Left lung (tissue), 4 donors: ENCODE measurements at regions not wholly inside any gene's neighbourhood (a gene's known extent, or its start where the extent isn't known, plus 50 kb on each side); places are given as distances from the start of the nearest gene placed in this dataset.
"Not testable (repeated sequence)": the region's sequence is repeated elsewhere in the genome, so short reads cannot be mapped to it uniquely, and the experiment has no call there.

Experiments
- ATAC-seq: fragments of 200-7000 bp; cut with Tn5 transposase; one replicate; pipeline ENCODE4 v1.9.1; 2020; ENCODE audit warnings: moderate library complexity
- DNase-seq, 4 donors: peaks; one replicate each; pipeline ENCODE4 v3.0.0-alpha.2; 2013 to 2020
- H3K27ac ChIP-seq, 2 donors: fragments of 200-600 bp; sonication (generic) in 1 of 2; one replicate each; pipeline versions ENCODE4 v1.5.0 to v1.8.0; 2020 to 2021
- H3K27me3 ChIP-seq, 2 donors: fragments of 200-600 bp; sonication (generic) in 1 of 2; one replicate each; pipeline versions ENCODE4 v1.5.0 to v1.8.0; 2020 to 2021
- H3K36me3 ChIP-seq, 2 donors: fragments of 200-600 bp; sonication (generic) in 1 of 2; one replicate each; pipeline versions ENCODE4 v1.5.0 to v1.8.0; 2020 to 2021
- H3K4me1 ChIP-seq, 2 donors: fragments of 200-600 bp; one replicate each; pipeline ENCODE4 v1.8.0; 2021
- H3K4me3 ChIP-seq, 2 donors: fragments of 200-600 bp; sonication (generic) in 1 of 2; one replicate each; pipeline versions ENCODE4 v1.5.0 to v1.8.0; 2020 to 2021; ENCODE audit warnings: mild to moderate bottlenecking in 1 of 2
- H3K9me3 ChIP-seq, 2 donors: fragments of 200-600 bp; sonication (generic) in 1 of 2; one replicate each; pipeline versions ENCODE4 v1.5.0 to v1.8.0; 2020 to 2021
- intact Hi-C, 2 donors: fragments of 100-400 bp; cut with DNase I; formaldehyde crosslinking; loops; one replicate each; pipeline versions ENCODE4 v1.11.2 to v1.14.2; 2022
- TF ChIP-seq, protein P1 (sequence below), 2 donors: fragments of 200-600 bp; sonication (generic) in 1 of 2; IDR thresholded peaks; one replicate each; pipeline versions ENCODE4 v1.5.0 to v1.8.0; 2021; ENCODE audit warnings: antibody characterized with exemption in 2 of 2
- donor health status: DM: no; HTN: yes; CAD: no.
- donor health status: DM: no; HTN: no; CAD: no.

DNA sequence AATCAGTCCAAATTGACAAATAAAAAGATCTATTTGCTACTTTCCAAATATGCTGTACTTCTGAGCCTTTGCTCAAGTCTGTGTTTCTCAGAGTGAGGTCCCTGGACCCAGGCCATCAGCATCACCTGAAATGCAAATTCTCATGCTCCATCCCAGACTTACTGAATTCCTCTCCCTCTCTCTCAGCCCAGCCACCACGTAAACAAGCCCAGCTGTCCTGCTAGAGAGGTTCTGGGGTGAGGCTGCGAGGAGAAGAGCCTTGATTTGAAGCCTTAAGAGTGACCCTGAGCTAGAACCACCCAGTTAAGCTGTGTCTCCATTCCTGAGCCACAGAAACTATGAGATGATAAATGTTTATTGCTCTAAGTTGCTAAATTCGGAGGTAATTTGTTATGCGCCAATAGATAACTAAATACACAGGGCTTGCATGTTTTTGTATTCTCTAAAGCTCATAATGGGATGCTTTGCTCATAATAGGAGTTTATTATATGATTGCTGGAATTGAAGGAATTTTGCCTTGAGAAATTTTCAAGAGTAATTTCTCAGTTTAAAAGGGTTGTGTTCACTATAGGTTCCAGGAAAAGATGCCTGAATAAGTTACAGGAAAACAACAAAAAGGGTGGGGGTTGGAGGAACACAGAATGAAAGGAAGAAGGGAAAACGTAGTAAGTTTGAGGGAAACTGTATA is 98.9 kb upstream of the SPATA31D4 start:
- DNase-seq, result no peak
- Histone ChIP-seq H3K9me3 (no peaks in the 10 kb centered on the region), H3K4me3 (no peak overlapping the region), H3K27ac (no peak overlapping the region), H3K27me3 (no peaks in the 10 kb centered on the region), H3K4me1 (peaks cover 0 to 3% of the 10 kb centered on the region in 2 donors), H3K36me3 (no peaks in the 10 kb centered on the region)
- TF ChIP-seq, protein P1, sequence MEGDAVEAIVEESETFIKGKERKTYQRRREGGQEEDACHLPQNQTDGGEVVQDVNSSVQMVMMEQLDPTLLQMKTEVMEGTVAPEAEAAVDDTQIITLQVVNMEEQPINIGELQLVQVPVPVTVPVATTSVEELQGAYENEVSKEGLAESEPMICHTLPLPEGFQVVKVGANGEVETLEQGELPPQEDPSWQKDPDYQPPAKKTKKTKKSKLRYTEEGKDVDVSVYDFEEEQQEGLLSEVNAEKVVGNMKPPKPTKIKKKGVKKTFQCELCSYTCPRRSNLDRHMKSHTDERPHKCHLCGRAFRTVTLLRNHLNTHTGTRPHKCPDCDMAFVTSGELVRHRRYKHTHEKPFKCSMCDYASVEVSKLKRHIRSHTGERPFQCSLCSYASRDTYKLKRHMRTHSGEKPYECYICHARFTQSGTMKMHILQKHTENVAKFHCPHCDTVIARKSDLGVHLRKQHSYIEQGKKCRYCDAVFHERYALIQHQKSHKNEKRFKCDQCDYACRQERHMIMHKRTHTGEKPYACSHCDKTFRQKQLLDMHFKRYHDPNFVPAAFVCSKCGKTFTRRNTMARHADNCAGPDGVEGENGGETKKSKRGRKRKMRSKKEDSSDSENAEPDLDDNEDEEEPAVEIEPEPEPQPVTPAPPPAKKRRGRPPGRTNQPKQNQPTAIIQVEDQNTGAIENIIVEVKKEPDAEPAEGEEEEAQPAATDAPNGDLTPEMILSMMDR (IDR thresholded peaks at IDR 0.05), result no peak
- ATAC-seq, result no peak
- intact Hi-C loops, result no loop called here

DNA sequence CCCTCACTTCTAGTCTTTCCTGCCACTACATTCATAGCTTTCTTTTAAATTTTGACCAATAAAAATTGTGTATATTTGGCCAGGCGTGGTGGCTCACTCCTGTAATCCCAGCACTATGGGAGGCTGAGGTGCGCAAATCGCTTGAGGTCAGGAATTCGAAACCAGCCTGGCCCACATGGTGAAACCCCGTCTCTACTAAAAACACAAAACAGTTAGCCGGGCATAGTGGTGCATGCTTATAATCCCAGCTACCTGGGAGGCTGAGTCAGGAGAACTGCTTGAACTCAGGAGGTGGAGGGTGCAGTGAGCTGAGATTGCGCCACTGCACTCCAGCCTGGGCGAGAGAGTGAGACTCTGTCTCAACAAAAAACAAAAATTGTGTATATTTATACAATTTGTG is 97.8 kb upstream of the SPATA31D4 start:
- H3K9me3 ChIP-seq, ATAC-seq, H3K27ac ChIP-seq, H3K27me3 ChIP-seq, intact Hi-C loops, H3K4me3 ChIP-seq, DNase-seq, H3K4me1 ChIP-seq, H3K36me3 ChIP-seq: not testable (repeated sequence)

DNA sequence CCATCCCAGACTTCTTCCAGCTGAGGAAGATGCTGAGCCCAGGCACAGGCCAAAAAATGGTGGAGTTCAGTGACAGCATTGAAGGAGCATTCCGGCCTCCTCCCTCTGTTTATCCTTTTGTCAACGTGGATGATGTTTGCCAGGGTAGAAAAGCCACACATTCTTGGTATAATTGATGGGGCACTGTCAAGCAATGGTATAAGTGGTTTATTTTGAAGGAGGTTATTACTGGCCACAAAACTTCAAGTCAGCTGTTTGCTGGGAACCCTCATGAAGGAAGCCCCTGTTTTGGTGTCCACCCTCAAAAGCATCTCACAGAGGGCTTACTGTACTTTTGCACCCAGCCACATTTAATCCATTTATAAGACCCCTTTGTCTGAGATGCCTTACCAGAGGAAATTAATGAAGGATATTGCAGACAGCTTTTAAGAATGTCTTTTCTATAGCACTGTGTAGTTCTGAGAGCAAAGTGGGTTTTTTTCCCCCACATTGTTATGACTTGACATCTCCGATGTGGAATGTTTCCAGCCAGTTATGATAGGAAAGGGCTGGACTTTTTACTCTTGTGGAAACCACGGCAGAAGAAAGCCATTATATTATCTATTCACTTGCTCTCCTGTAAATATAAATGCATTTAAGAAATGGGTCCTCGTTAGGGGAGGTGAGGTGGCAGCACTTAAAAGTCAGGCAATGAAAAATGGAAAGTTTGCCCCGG is 95.5 kb upstream of the SPATA31D4 start:
- no peaks in the 10 kb centered on the region for H3K4me1 ChIP-seq
- H3K27ac ChIP-seq, result no peak overlapping the region
- ATAC-seq (no peak), DNase-seq (no peak)
- no peak overlapping the region for H3K4me3 ChIP-seq
- no peaks in the 10 kb centered on the region for H3K9me3 ChIP-seq
- H3K36me3 ChIP-seq, result no peaks in the 10 kb centered on the region
- intact Hi-C loops, result no loop called here
- no peaks in the 10 kb centered on the region for H3K27me3 ChIP-seq
- TF ChIP-seq, protein P1 (IDR thresholded peaks at IDR 0.05), result no peak

DNA sequence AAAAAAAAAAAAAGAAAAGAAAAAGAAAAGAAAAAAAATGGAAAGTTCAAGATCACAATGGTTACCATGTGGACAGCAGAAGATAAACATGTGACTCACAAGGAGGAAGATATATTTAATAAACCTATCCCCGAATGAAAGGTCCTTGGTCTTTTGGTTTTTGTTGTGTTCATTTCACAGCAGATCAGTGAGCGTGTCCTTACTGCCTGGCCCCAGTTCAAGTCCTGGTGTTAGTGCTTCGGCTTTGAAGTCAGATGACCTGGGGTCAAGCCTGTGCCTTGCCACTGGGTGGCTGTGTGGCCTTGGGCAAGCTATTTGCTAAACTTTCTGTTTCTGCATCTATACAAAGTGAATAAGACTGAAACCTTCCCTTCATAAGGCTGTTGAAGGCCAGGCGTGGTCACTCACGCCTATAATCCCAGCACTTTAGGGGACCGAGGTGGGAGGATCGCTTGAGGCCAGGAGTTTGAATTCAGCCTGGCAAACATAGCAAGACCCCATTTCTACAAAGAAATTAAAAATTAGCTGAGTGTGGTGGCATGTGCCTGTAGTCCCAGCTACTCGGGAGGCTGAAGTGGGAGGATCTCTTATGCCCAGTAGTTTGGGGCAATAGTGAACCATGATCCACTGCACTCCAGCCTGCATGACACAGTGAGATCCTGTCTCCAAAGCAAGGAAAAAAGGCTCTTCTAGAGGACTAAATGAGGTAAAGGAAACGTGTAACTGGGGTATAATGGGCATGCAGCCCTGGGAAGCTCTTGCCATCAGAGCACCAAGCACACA is 94.5 kb upstream of the SPATA31D4 start:
- Histone ChIP-seq H3K9me3 (no peaks in the 10 kb centered on the region), H3K4me3 (no peak overlapping the region), H3K36me3 (no peaks in the 10 kb centered on the region), H3K27ac (no peak overlapping the region), H3K27me3 (no peaks in the 10 kb centered on the region), H3K4me1 (no peaks in the 10 kb centered on the region)
- intact Hi-C loops, result no loop called here
- ATAC-seq (no peak), DNase-seq (no peak)
- TF ChIP-seq, protein P1 (IDR thresholded peaks at IDR 0.05), result no peak

DNA sequence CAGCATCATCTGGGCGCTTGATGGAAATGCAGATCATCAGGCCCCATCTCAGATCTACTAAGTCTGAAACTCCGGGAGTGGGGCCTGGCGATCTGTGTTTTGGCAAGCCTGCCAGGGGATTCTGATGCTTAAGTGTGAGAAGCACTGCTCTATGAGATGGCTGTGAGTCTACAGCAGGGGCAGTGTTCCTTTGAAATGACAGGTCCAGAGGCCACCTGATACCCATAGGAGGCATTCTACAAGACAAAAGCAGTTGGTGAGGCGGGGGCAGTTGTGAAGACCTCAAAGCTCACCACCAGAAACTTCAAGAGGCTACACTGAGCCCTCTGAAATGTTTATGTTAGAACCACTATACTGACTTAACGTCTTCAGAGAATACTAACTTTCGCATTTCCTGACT is 86.9 kb upstream of the SPATA31D4 start:
- H3K9me3 ChIP-seq, result no peaks in the 10 kb centered on the region
- TF ChIP-seq, protein P1 (IDR thresholded peaks at IDR 0.05), result no peak
- H3K27me3 ChIP-seq, result no peaks in the 10 kb centered on the region
- no peak overlapping the region for H3K4me3 ChIP-seq
- ATAC-seq, result no peak
- DNase-seq, result no peak
- no peaks in the 10 kb centered on the region for H3K36me3 ChIP-seq
- no peak overlapping the region for H3K27ac ChIP-seq
- no peaks in the 10 kb centered on the region for H3K4me1 ChIP-seq
- intact Hi-C loops, result no loop called here
